ENCODE measurements at regions not wholly inside any gene's neighbourhood (a gene's known extent, or its start where the extent isn't known, plus 50 kb on each side); places are given as distances from the start of the nearest gene placed in this dataset.

DNA sequence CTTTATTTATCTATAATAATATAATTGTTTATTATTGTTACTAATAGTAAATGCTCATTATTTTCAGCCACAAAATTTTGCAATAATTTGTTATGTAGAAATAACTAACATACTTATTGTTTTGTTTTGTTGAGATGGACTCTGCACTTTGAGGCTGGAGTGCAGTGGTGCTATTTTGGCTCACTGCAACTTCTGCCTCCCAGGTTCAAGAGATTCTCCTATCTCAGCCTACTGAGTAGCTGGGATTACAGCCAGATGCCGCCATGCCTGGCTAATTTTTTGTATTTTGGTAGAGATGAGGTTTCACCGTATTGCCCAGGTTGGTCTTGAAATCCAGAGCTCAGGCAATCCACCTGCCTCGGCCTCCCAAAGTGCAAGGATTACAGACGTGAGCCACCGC is 76.6 kb upstream of the RAP1B start:
- no peak for TF ChIP-seq CTCF (IDR thresholded peaks at IDR 0.05)
- no peak for TF ChIP-seq SMC3 (IDR thresholded peaks at IDR 0.05; ENCODE audit: low read depth, low read length)
- no peak for TF ChIP-seq TAF1 (IDR thresholded peaks at IDR 0.05; ENCODE audit: borderline replicate concordance, low read depth, low read length)
- TF ChIP-seq POLR2AphosphoS5 (IDR thresholded peaks at IDR 0.05; ENCODE audit: low read depth, low read length), result no peak
- TF ChIP-seq MAX (IDR thresholded peaks at IDR 0.05; ENCODE audit: low read depth), result no peak
- no peak for TF ChIP-seq TCF12 (IDR thresholded peaks at IDR 0.05)
- TF ChIP-seq GABPA (IDR thresholded peaks at IDR 0.05; ENCODE audit: low read depth), result no peak
- TF ChIP-seq EP300 (IDR thresholded peaks at IDR 0.05; ENCODE audit: borderline replicate concordance in 1 of 2, low read depth in 1 of 2, low read length in 1 of 2), result no peak
- TF ChIP-seq MXI1 (IDR thresholded peaks at IDR 0.05; ENCODE audit: low read depth, low read length), result no peak
- TF ChIP-seq IRF3 (IDR thresholded peaks at IDR 0.05; ENCODE audit: low read depth, low read length), result no peak
- TF ChIP-seq REST (IDR thresholded peaks at IDR 0.05; ENCODE audit: low read depth, low read length), result no peak
